ENCODE measurements at regions not wholly inside any gene's neighbourhood (a gene's known extent, or its start where the extent isn't known, plus 50 kb on each side); places are given as distances from the start of the nearest gene placed in this dataset.

DNA sequence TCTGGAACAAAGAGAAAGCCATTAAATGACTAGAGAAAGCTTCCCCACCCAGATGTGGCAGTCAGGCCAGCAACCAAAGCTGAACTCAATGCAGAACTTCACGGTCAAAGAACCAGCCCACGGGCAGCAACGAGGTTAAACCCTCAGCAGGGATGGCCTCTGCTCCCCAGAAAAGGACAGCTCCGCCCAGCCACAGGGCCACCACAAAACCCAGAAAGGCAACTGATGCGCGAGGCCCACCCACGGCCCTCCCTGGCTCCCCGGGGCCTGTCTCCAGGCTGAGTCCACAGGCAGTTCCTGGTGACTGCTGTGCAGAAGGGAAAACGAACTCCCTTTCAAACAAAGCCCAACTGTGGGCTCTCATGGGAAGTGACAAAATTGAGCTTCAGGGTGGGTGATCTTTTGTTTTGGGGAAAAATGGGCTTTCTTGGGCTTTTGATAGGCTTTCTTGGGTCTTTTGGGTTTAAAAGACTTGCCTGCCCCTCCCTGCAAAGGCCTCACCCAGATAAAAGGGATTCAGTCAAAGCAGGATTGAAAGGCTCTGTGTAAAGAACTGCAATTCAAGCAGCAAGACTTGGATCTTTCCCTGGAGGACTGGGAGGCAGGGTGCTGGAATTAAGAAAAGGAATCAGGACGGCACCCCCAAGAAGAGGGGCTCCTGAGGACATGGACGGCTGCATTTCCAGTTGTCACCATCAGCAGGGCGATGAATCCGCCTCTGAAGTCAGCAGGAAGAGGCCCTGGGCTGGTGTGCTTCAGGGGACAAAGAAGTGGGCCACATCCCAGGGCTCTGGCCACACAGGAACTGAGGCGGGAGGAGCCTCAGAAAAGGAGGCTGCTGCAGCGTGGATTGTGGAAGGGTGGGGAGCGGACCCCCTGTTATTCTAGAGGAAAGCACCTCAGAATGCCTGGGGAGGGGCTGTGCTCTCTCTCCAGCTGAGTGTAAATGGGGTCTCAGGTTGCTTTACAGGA is 209.9 kb downstream of the USP6NL start:
- peaks cover 2% of the 10 kb centered on the region for H3K4me1 Mint-ChIP-seq (ENCODE audit: low read depth, unreplicated experiment)
- no peak for TF ChIP-seq EZH2 (IDR thresholded peaks at IDR 0.05; ENCODE audit: insufficient read depth, low read length)
- TF ChIP-seq, protein P1, sequence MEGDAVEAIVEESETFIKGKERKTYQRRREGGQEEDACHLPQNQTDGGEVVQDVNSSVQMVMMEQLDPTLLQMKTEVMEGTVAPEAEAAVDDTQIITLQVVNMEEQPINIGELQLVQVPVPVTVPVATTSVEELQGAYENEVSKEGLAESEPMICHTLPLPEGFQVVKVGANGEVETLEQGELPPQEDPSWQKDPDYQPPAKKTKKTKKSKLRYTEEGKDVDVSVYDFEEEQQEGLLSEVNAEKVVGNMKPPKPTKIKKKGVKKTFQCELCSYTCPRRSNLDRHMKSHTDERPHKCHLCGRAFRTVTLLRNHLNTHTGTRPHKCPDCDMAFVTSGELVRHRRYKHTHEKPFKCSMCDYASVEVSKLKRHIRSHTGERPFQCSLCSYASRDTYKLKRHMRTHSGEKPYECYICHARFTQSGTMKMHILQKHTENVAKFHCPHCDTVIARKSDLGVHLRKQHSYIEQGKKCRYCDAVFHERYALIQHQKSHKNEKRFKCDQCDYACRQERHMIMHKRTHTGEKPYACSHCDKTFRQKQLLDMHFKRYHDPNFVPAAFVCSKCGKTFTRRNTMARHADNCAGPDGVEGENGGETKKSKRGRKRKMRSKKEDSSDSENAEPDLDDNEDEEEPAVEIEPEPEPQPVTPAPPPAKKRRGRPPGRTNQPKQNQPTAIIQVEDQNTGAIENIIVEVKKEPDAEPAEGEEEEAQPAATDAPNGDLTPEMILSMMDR (IDR thresholded peaks at IDR 0.05; ENCODE audit: insufficient read depth, low read depth, low read length): no peak
- FAIRE-seq (no peak), DNase-seq (ENCODE audit: low read depth) (no peak)
- Histone ChIP-seq H3K9me3 (ENCODE audit: insufficient read depth, low read depth, low read length) (no peaks in the 10 kb centered on the region), H2AFZ (ENCODE audit: low read depth, low read length) (no peak overlapping the region), H4K20me1 (ENCODE audit: insufficient read depth, low read length) (no peaks in the 10 kb centered on the region), H3K79me2 (ENCODE audit: insufficient read depth, low read length) (no peaks in the 10 kb centered on the region), H3K27me3 (ENCODE audit: insufficient read depth, low read length) (no peaks in the 10 kb centered on the region), H3K9ac (ENCODE audit: low read length) (no peak overlapping the region), H3K36me3 (ENCODE audit: insufficient read depth, low read length) (no peaks in the 10 kb centered on the region), H3K4me2 (ENCODE audit: low read length) (no peak overlapping the region), H3K27ac (ENCODE audit: low read depth, low read length) (no peak overlapping the region), H3K4me3 (ENCODE audit: insufficient read depth, low read depth, low read length) (no peak overlapping the region), H3K4me1 (ENCODE audit: insufficient read depth, low read length) (no peaks in the 10 kb centered on the region)
- no peak overlapping the region for H3K4me3 Mint-ChIP-seq (ENCODE audit: unreplicated experiment)
- no peaks in the 10 kb centered on the region for H3K36me3 Mint-ChIP-seq (ENCODE audit: low read depth, unreplicated experiment)
- H3K27me3 Mint-ChIP-seq (ENCODE audit: low read depth, unreplicated experiment): peaks cover 3% of the 10 kb centered on the region
- H3K27ac Mint-ChIP-seq (ENCODE audit: unreplicated experiment): no peak overlapping the region
- H3K9me3 Mint-ChIP-seq (ENCODE audit: unreplicated experiment): peaks cover 3% of the 10 kb centered on the region

DNA sequence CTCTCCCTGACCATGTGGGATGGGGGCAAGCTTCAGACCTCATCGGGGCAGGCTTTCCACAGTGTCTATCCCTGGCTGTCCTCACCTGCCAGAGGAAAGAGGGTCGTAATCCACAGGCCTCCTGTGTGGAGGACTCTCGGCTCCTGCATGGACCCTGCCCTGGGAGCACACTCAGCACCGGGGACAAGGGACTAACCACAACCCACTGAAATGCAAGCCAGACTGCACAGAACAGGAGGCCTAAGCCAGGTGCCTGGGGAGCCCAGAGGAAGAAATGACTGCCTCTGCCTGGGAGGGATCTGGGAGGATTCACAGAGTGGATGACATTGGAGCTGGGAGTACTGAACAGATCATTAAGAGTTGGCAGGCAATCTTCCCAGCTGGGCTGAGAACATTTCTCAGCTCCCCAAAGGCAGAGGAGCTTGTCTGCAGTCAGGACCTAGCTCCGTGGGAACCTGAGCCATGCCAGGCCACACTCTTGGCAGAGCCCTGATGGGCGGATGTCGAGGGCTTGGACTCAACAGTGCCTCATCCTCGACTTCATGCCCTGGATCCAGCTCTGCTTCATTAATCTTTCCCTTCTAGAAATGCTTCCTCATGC is 213.4 kb downstream of the USP6NL start:
- FAIRE-seq (no peak), DNase-seq (ENCODE audit: low read depth) (peak; percentile 58)
- no peaks in the 10 kb centered on the region for H3K9me3 ChIP-seq (ENCODE audit: insufficient read depth, low read depth, low read length)
- Mint-ChIP-seq H3K4me1 (ENCODE audit: low read depth, unreplicated experiment) (peaks cover 4% of the 10 kb centered on the region), H3K4me3 (ENCODE audit: unreplicated experiment) (no peak overlapping the region), H3K36me3 (ENCODE audit: low read depth, unreplicated experiment) (peaks cover 1% of the 10 kb centered on the region), H3K27me3 (ENCODE audit: low read depth, unreplicated experiment) (peaks cover 11% of the 10 kb centered on the region), H3K9me3 (ENCODE audit: unreplicated experiment) (peaks cover 9% of the 10 kb centered on the region), H3K27ac (ENCODE audit: unreplicated experiment) (no peak overlapping the region)
- no peak overlapping the region for H3K27ac ChIP-seq (ENCODE audit: low read depth, low read length)
- H3K79me2 ChIP-seq (ENCODE audit: insufficient read depth, low read length): no peaks in the 10 kb centered on the region
- H3K4me3 ChIP-seq (ENCODE audit: insufficient read depth, low read depth, low read length): no peak overlapping the region
- H3K9ac ChIP-seq (ENCODE audit: low read length): no peak overlapping the region
- H3K27me3 ChIP-seq (ENCODE audit: insufficient read depth, low read length): no peaks in the 10 kb centered on the region
- H4K20me1 ChIP-seq (ENCODE audit: insufficient read depth, low read length): no peaks in the 10 kb centered on the region
- H3K4me2 ChIP-seq (ENCODE audit: low read length): no peak overlapping the region
- TF ChIP-seq, protein P1 (IDR thresholded peaks at IDR 0.05; ENCODE audit: insufficient read depth, low read depth, low read length): no peak
- TF ChIP-seq EZH2 (IDR thresholded peaks at IDR 0.05; ENCODE audit: insufficient read depth, low read length): no peak
- H2AFZ ChIP-seq (ENCODE audit: low read depth, low read length): no peak overlapping the region
- no peaks in the 10 kb centered on the region for H3K36me3 ChIP-seq (ENCODE audit: insufficient read depth, low read length)
- H3K4me1 ChIP-seq (ENCODE audit: insufficient read depth, low read length): no peaks in the 10 kb centered on the region
